GM06990 (cell line): ENCODE measurements at regions not wholly inside any gene's neighbourhood (a gene's known extent, or its start where the extent isn't known, plus 50 kb on each side); places are given as distances from the start of the nearest gene placed in this dataset.
"Not testable (repeated sequence)": the region's sequence is repeated elsewhere in the genome, so short reads cannot be mapped to it uniquely, and the experiment has no call there.

Experiments
- DNase-seq: peaks from one replicate; pipeline ENCODE4 v3.0.0-alpha.2; 2011; ENCODE audit not compliant: insufficient read length; ENCODE audit errors: extremely low read depth
- H3K27me3 ChIP-seq: replicated peaks from 2 replicates; pipeline ENCODE4 v1.6.0; 2011; ENCODE audit warnings: low read length; ENCODE audit not compliant: control insufficient read depth, insufficient read depth
- H3K36me3 ChIP-seq: 2 replicates; pipeline ENCODE4 v1.5.1; 2011; ENCODE audit warnings: low read length; ENCODE audit not compliant: control insufficient read depth, insufficient read depth
- H3K4me3 ChIP-seq: replicated peaks from 2 replicates; pipeline ENCODE4 v1.5.1; 2011; ENCODE audit warnings: low read depth, mild to moderate bottlenecking, control low read depth, low read length
- TF ChIP-seq, protein P1 (sequence below): IDR thresholded peaks from 2 replicates; pipeline ENCODE4 v1.5.1; 2011; ENCODE audit warnings: low read length, control low read depth, mild to moderate bottlenecking, inconsistent platforms; ENCODE audit not compliant: insufficient read depth, poor library complexity, severe bottlenecking

DNA sequence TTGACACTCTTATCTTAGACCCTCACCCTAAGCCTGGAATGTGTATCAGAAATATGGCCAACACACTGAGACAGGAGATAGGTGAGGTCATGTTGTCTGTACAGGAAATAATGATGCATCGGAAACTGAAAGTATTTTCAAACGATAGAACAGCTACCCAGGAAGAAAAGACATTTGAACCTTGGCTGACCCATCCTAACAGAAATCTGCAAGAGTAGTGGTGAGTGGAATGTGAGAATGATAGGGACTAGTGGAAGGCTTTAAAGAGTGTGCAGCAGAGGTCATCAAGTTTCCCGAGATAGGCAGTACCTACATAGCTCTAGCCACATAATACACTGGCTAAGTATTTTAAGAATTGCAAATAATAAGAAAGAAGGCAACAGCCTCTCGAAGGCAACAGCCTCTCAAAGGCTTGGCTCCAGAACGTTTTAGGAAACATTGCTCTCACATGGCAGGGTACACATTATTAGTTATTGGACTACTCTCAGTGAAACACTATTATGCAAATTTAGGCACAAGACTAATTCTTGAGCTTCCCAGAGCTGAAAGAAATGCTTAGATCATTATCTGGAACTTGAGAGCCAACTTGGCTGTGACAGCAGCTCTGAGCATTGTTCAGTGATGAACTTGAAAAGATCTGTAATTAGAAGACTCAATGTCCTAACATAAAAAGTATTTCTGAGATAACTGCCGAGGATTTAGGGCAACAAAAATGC is 133.1 kb upstream of the FBXL7 start:
- Histone ChIP-seq H3K36me3 (no peaks in the 10 kb centered on the region), H3K27me3 (no peaks in the 10 kb centered on the region), H3K4me3 (no peak overlapping the region)
- DNase-seq, result no peak
- TF ChIP-seq, protein P1, sequence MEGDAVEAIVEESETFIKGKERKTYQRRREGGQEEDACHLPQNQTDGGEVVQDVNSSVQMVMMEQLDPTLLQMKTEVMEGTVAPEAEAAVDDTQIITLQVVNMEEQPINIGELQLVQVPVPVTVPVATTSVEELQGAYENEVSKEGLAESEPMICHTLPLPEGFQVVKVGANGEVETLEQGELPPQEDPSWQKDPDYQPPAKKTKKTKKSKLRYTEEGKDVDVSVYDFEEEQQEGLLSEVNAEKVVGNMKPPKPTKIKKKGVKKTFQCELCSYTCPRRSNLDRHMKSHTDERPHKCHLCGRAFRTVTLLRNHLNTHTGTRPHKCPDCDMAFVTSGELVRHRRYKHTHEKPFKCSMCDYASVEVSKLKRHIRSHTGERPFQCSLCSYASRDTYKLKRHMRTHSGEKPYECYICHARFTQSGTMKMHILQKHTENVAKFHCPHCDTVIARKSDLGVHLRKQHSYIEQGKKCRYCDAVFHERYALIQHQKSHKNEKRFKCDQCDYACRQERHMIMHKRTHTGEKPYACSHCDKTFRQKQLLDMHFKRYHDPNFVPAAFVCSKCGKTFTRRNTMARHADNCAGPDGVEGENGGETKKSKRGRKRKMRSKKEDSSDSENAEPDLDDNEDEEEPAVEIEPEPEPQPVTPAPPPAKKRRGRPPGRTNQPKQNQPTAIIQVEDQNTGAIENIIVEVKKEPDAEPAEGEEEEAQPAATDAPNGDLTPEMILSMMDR, result no peak

DNA sequence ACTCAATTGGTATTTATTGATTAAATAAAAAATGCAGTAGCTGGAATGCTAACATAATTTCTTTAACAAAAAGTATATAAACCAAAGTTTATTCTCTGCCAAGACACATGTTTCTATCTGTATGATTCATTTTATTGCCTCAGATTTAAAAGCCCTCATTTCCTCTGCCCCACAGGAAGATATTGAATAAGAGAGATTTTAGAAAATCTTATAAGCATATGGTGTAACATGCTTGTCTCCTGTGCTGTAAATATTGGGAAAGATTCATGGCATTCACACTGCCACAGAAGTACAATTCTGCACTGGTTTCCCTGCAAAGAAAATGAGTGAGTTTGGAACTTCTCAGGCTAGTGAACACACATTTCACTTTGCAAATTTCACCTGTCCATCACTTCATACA is 134.9 kb upstream of the FBXL7 start:
- no peak for DNase-seq
- no peaks in the 10 kb centered on the region for H3K36me3 ChIP-seq
- TF ChIP-seq, protein P1, result no peak
- H3K27me3 ChIP-seq, result no peaks in the 10 kb centered on the region
- no peak overlapping the region for H3K4me3 ChIP-seq

DNA sequence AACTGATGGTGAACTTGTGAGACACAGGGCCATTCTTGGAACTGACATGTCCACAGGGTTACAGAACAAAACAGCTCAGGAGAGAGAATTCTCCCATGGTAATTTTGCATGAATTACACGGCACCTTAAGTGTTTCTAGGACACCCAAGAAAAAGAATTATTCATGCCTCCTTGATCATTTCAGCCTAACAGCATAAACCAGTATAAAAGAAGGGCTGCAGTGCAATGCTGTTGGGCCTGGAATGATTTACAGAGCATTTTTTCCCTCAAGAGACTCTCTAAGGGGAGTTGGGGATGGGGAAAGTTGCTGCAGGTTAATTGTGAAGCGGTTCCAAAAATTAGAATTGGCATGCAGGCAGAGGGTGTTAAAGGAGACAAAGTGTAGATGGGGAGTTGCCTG is 136.4 kb upstream of the FBXL7 start:
- TF ChIP-seq, protein P1, result no peak
- Histone ChIP-seq H3K27me3 (no peaks in the 10 kb centered on the region), H3K4me3 (no peak overlapping the region), H3K36me3 (no peaks in the 10 kb centered on the region)
- DNase-seq, result no peak

DNA sequence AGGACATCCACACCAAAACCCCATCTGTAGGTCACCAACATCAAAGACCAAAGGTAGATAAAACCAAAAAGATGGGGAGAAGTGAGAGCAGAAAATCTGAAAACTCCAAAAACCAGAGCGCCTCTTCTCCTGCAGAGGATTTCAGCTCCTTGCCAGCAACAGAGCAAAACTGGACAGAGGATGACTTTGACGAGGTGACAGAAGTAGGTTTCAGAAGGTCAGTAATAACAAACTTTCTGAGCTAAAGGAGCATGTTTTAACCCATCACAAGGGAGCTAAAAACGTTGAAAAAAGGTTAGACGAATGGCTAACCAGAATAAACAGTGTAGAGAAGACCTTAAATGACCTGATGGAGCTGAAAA is 142.9 kb upstream of the FBXL7 start:
- not testable (repeated sequence) for H3K36me3 ChIP-seq, DNase-seq, H3K4me3 ChIP-seq, H3K27me3 ChIP-seq

DNA sequence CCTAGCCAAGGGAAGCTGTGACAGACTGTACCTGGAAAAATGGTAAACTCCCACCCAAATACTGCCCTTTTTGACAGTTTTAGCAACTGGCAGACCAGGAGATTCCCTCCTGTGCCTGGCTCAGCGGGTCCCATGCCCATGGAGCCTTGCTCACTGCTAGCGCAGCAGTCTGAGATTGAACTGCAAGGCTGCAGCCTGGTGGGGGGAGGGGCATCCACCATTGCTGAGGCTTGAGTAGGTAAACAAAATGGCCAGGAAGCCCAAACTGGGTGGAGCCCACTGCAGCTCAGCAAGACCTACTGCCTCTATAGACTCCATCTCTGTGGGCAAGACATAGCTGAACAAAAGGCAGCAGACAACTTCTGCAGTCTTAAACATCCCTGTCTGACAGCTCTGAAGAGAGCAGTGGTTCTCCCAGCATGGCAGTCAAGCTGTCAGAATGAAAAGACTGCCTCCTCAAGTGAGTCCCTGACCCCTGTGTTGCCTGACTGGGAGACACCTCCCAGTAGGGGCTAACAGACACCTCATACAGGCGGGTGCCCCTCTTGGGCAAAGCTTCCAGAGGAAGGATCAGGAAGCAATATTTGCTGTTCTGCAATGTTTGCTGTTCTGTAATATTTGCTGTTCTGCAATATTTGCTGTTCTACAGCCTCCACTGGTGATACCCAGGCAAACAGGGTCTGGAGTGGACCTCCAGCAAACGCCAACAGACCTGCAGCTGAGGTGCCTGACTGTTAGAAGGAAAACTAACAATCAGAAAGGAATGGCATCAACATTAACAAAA is 143.5 kb upstream of the FBXL7 start:
- not testable (repeated sequence) for DNase-seq

DNA sequence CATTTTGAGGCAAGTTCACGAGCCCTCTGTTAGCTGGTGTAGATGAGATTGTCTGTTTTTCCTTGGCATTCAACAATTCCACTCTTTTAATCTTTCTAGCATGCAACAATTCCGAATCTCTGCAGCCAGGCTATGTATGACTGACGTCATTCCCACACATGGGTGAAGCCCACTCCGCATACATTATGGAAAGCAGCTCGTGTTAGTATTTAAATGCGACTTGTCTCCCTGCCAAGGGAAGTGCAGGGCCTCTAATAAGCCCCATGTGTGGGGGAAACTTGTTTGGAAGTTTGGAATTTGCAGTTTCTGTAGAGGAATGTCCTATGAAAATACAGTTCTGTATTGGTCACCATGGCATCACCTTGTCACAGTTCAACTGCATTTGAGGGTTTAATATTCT is 146.0 kb upstream of the FBXL7 start:
- DNase-seq, result no peak
- H3K27me3 ChIP-seq, result no peaks in the 10 kb centered on the region
- TF ChIP-seq, protein P1, result no peak
- H3K4me3 ChIP-seq, result no peak overlapping the region
- no peaks in the 10 kb centered on the region for H3K36me3 ChIP-seq

More for the DNA sequence above, 143.5 kb upstream of the FBXL7 start:
- not testable (repeated sequence) for H3K27me3 ChIP-seq, H3K4me3 ChIP-seq, H3K36me3 ChIP-seq
